Osteocyte (in vitro differentiated cells): ENCODE measurements at regions not wholly inside any gene's neighbourhood (a gene's known extent, or its start where the extent isn't known, plus 50 kb on each side); places are given as distances from the start of the nearest gene placed in this dataset.

Experiments used
- DNase-seq: peaks from one replicate; pipeline ENCODE4 v3.0.0; 2021; ENCODE audit warnings: mixed read lengths; ENCODE audit not compliant: unreplicated experiment; ENCODE audit errors: extremely low spot score
- H3K27ac Mint-ChIP-seq: one replicate; pipeline ENCODE4 v1.8.0; 2021; ENCODE audit warnings: mild to moderate bottlenecking, mixed read lengths; ENCODE audit not compliant: unreplicated experiment
- H3K27me3 Mint-ChIP-seq: one replicate; pipeline ENCODE4 v1.8.0; 2021; ENCODE audit warnings: mixed read lengths; ENCODE audit not compliant: unreplicated experiment
- H3K36me3 Mint-ChIP-seq: one replicate; pipeline ENCODE4 v1.8.0; 2021; ENCODE audit warnings: mixed read lengths; ENCODE audit not compliant: unreplicated experiment
- H3K4me1 Mint-ChIP-seq: one replicate; pipeline ENCODE4 v1.8.0; 2021; ENCODE audit warnings: mixed read lengths; ENCODE audit not compliant: unreplicated experiment
- H3K4me3 Mint-ChIP-seq: one replicate; pipeline ENCODE4 v1.8.0; 2021; ENCODE audit warnings: mild to moderate bottlenecking, moderate library complexity, mixed read lengths; ENCODE audit not compliant: unreplicated experiment
- H3K9me3 Mint-ChIP-seq: one replicate; pipeline ENCODE4 v1.8.0; 2021; ENCODE audit warnings: mixed read lengths; ENCODE audit not compliant: unreplicated experiment
- CTCF ChIP-seq: fragments of 200-600 bp; sonication (generic); IDR thresholded peaks from 2 replicates; pipeline ENCODE4 v1.5.0; 2021; ENCODE audit warnings: antibody characterized with exemption, mild to moderate bottlenecking, moderate library complexity

- H3K9me3 Mint-ChIP-seq = peaks cover 10% of the 10 kb centered on the region
- no peak overlapping the region for H3K4me3 Mint-ChIP-seq
- no peak overlapping the region for H3K27ac Mint-ChIP-seq
- no peak for TF ChIP-seq CTCF
- no peaks in the 10 kb centered on the region for H3K36me3 Mint-ChIP-seq
- peaks cover 19% of the 10 kb centered on the region for H3K27me3 Mint-ChIP-seq
- H3K4me1 Mint-ChIP-seq = peaks cover 2% of the 10 kb centered on the region
- DNase-seq = no peak
Observed at GRCh38 chr6:168734523-168734922, 293.5 kb downstream of the SMOC2 start.

GRCh38 chr6:168732676-168733075 lies 291.7 kb downstream of the SMOC2 start:
- Mint-ChIP-seq H3K36me3 (no peaks in the 10 kb centered on the region), H3K4me3 (no peak overlapping the region), H3K27me3 (peaks cover 19% of the 10 kb centered on the region), H3K4me1 (peaks cover 2% of the 10 kb centered on the region), H3K27ac (no peak overlapping the region), H3K9me3 (peaks cover 2% of the 10 kb centered on the region)
- DNase-seq = no peak
- no peak for TF ChIP-seq CTCF

- Mint-ChIP-seq H3K4me3 (no peak overlapping the region), H3K4me1 (peaks cover under 1% of the 10 kb centered on the region), H3K27ac (no peak overlapping the region), H3K27me3 (peaks cover 14% of the 10 kb centered on the region), H3K36me3 (no peaks in the 10 kb centered on the region), H3K9me3 (no peaks in the 10 kb centered on the region)
- no peak for DNase-seq
- no peak for TF ChIP-seq CTCF
Observed at GRCh38 chr6:168730931-168731716, 290.1 kb downstream of the SMOC2 start.

DNA sequence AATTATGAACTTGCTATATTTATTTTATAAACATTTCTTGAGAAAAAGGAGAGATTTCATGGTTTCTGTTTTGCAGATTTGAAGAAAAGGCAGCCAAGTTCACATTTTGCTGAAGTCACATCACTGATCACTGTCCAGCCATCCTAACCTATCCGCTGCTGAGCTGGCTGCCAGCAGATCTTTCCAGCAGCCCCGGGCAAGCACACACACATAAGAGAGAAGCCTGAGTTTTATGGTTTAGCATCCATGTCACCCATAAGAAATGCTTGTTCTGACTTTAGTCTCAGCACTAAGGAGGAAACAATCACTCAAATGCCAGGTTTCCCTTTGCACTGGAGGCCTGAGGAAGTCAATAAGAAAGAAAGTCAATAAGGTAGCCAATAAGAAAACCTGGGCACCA lies 287.1 kb downstream of the SMOC2 start:
- Mint-ChIP-seq H3K4me3 (no peak overlapping the region), H3K27me3 (peaks cover 4% of the 10 kb centered on the region), H3K4me1 (peaks cover 7% of the 10 kb centered on the region), H3K36me3 (no peaks in the 10 kb centered on the region), H3K27ac (no peak overlapping the region), H3K9me3 (no peaks in the 10 kb centered on the region)
- no peak for DNase-seq
- TF ChIP-seq CTCF = no peak

GRCh38 chr6:168726312-168726856 lies 285.4 kb downstream of the SMOC2 start:
- Mint-ChIP-seq H3K27ac (no peak overlapping the region), H3K27me3 (peaks cover 5% of the 10 kb centered on the region), H3K4me1 (peaks cover 7% of the 10 kb centered on the region), H3K9me3 (no peaks in the 10 kb centered on the region), H3K4me3 (no peak overlapping the region), H3K36me3 (no peaks in the 10 kb centered on the region)
- no peak for DNase-seq
- TF ChIP-seq CTCF = no peak
